H1 (cell line): ENCODE measurements at regions not wholly inside any gene's neighbourhood (a gene's known extent, or its start where the extent isn't known, plus 50 kb on each side); places are given as distances from the start of the nearest gene placed in this dataset.

ENCODE experiments used
- CTCF ChIA-PET: fragments of 300-600 bp; sonication (Branson Sonifier 250); formaldehyde crosslinking; loops from one replicate; lab custom pipeline; 2021; ENCODE audit not compliant: partially characterized antibody; lab: Charles Lee
- POLR2A ChIA-PET: fragments of 300-600 bp; sonication (Branson Sonifier 250); formaldehyde crosslinking; loops from one replicate; lab custom pipeline; 2021; ENCODE audit warnings: inconsistent platforms; ENCODE audit not compliant: partially characterized antibody; lab: Charles Lee
- DNase-seq, 2 experiments: peaks; one replicate each; pipeline versions ENCODE4 v3.0.0 to v3.0.0-alpha.2; 2010 to 2022; ENCODE audit warnings: low spot score in 2 of 2, low read depth in 1 of 2, mixed read lengths in 1 of 2
- FAIRE-seq: peaks from 2 replicates; lab custom pipeline; 2011; peaks lifted over from hg19 to GRCh38; lab: Jason Lieb, UNC
- H2AFZ ChIP-seq: 2 replicates; pipeline ENCODE4 v1.8.1; 2012; ENCODE audit warnings: low read length, inconsistent platforms
- H2AK5ac ChIP-seq: 2 replicates; pipeline ENCODE4 v1.6.1; 2013; ENCODE audit warnings: low read depth, low read length
- H2BK120ac ChIP-seq: replicated peaks from 2 replicates; pipeline ENCODE3; 2013; ENCODE audit warnings: low read depth, low read length, inconsistent platforms
- H2BK12ac ChIP-seq: 2 replicates; pipeline ENCODE4 v1.6.1; 2013; ENCODE audit warnings: low read depth, low read length
- H2BK15ac ChIP-seq: 2 replicates; pipeline ENCODE4 v1.6.1; 2013; ENCODE audit warnings: low read length
- H2BK20ac ChIP-seq: 2 replicates; pipeline ENCODE4 v1.6.1; 2013; ENCODE audit warnings: low read length
- H2BK5ac ChIP-seq: 2 replicates; pipeline ENCODE4 v1.6.1; 2013; ENCODE audit warnings: low read depth, low read length
- H3K14ac ChIP-seq: 2 replicates; pipeline ENCODE4 v1.6.1; 2013; ENCODE audit warnings: inconsistent platforms; ENCODE audit not compliant: insufficient read length
- H3K18ac ChIP-seq: 2 replicates; pipeline ENCODE4 v1.6.1; 2013; ENCODE audit warnings: low read length; ENCODE audit errors: extremely low read depth
- H3K23ac ChIP-seq: 2 replicates; pipeline ENCODE4 v1.6.1; 2013; ENCODE audit warnings: inconsistent platforms; ENCODE audit not compliant: insufficient read length
- H3K23me2 ChIP-seq: 2 replicates; pipeline ENCODE4 v1.6.1; 2013; ENCODE audit warnings: low read depth, low read length
- H3K27ac ChIP-seq: 2 replicates; pipeline ENCODE4 v1.6.1; 2011; ENCODE audit warnings: low read depth, low read length, inconsistent platforms
- H3K27me3 ChIP-seq, 4 experiments: replicated peaks in 1 of 4; 1 replicate in 1 of 4; 2 replicates in 3 of 4; pipeline versions ENCODE4 v1.6.1 to v1.8.1; 2011 to 2013; ENCODE audit warnings: low read length in 3 of 4, mild to moderate bottlenecking in 3 of 4, inconsistent platforms in 2 of 4, mixed read lengths in 2 of 4, moderate library complexity in 1 of 4; ENCODE audit not compliant: control insufficient read depth in 3 of 4, insufficient read depth in 3 of 4; ENCODE audit errors: extremely low read depth in 1 of 4
- H3K36me3 ChIP-seq, 4 experiments: 2 replicates each; pipeline versions ENCODE4 v1.6.1 to v1.8.1; 2011 to 2013; ENCODE audit warnings: mild to moderate bottlenecking in 4 of 4, low read length in 3 of 4, moderate library complexity in 2 of 4, control low read depth in 1 of 4, inconsistent platforms in 1 of 4; ENCODE audit not compliant: insufficient read depth in 4 of 4, control insufficient read depth in 2 of 4
- H3K4ac ChIP-seq: replicated peaks from 2 replicates; pipeline ENCODE3; 2013; ENCODE audit warnings: low read length, low read depth, mixed read lengths, inconsistent platforms; ENCODE audit not compliant: insufficient read length
- H3K4me1 ChIP-seq, 4 experiments: replicated peaks in 1 of 4; 1 replicate in 1 of 4; 2 replicates in 3 of 4; pipeline versions ENCODE4 v1.6.1 to v1.8.1; 2011 to 2013; ENCODE audit warnings: low read length in 3 of 4, inconsistent platforms in 2 of 4, mixed read lengths in 1 of 4; ENCODE audit not compliant: insufficient read depth in 4 of 4, control insufficient read depth in 3 of 4
- H3K4me2 ChIP-seq, 2 experiments: 2 replicates each; pipeline versions ENCODE4 v1.6.1 to v1.8.1; 2011 to 2013; ENCODE audit warnings: low read depth in 2 of 2, low read length in 2 of 2, control low read depth in 1 of 2, inconsistent platforms in 1 of 2, mild to moderate bottlenecking in 1 of 2; ENCODE audit not compliant: insufficient read depth in 1 of 2
- H3K4me3 ChIP-seq, 4 experiments: fragments of 200-600, 300-600 bp in 1 of 4; sonication (generic), shearing (Covaris generic), sonication (Bioruptor Twin) in 1 of 4; 2 replicates each; pipeline versions ENCODE4 v1.5.1 to v1.8.1; 2011 to 2016; ENCODE audit warnings: low read length in 4 of 4, low read depth in 3 of 4, control low read depth in 2 of 4, inconsistent platforms in 2 of 4, mild to moderate bottlenecking in 2 of 4, mixed read lengths in 1 of 4, moderate library complexity in 1 of 4; ENCODE audit not compliant: insufficient read depth in 2 of 4; ENCODE audit errors: extremely low read depth in 1 of 4
- H3K56ac ChIP-seq: replicated peaks from 2 replicates; pipeline ENCODE3; 2013; ENCODE audit warnings: low read depth, mild to moderate bottlenecking, mixed read lengths, low read length, inconsistent platforms; ENCODE audit not compliant: insufficient read length
- H3K79me1 ChIP-seq: 2 replicates; pipeline ENCODE4 v1.6.1; 2013; ENCODE audit warnings: low read depth, low read length, control low read depth
- H3K79me2 ChIP-seq, 2 experiments: 2 replicates each; pipeline versions ENCODE4 v1.6.1 to v1.8.1; 2012 to 2013; ENCODE audit warnings: low read length in 2 of 2, mild to moderate bottlenecking in 2 of 2, inconsistent platforms in 1 of 2; ENCODE audit not compliant: insufficient read depth in 2 of 2, control insufficient read depth in 1 of 2
- H3K9ac ChIP-seq, 4 experiments: replicated peaks in 1 of 4; 1 replicate in 1 of 4; 2 replicates in 3 of 4; pipeline versions ENCODE4 v1.6.1 to v1.8.1; 2011 to 2013; ENCODE audit warnings: low read depth in 3 of 4, low read length in 3 of 4, control low read depth in 2 of 4, mild to moderate bottlenecking in 2 of 4, moderate library complexity in 2 of 4, inconsistent platforms in 1 of 4; ENCODE audit errors: extremely low read depth in 1 of 4
- H3K9me3 ChIP-seq, 2 experiments: 2 replicates each; pipeline versions ENCODE4 v1.6.1 to v1.8.1; 2012 to 2013; ENCODE audit warnings: mild to moderate bottlenecking in 2 of 2, moderate library complexity in 2 of 2, control low read depth in 1 of 2, inconsistent platforms in 1 of 2, low read depth in 1 of 2, low read length in 1 of 2, mixed read lengths in 1 of 2; ENCODE audit not compliant: insufficient read depth in 2 of 2
- H4K20me1 ChIP-seq, 2 experiments: replicated peaks in 1 of 2; 2 replicates each; pipeline versions ENCODE3 to v1.8.1; 2011 to 2013; ENCODE audit warnings: inconsistent platforms in 2 of 2, low read length in 2 of 2, mild to moderate bottlenecking in 1 of 2; ENCODE audit not compliant: insufficient read depth in 2 of 2, control insufficient read depth in 1 of 2
- H4K5ac ChIP-seq: 2 replicates; pipeline ENCODE4 v1.6.1; 2013; ENCODE audit warnings: low read length, low read depth, mixed read lengths, inconsistent platforms; ENCODE audit not compliant: insufficient read length
- H4K8ac ChIP-seq: 2 replicates; pipeline ENCODE4 v1.8.0; 2013; ENCODE audit warnings: mild to moderate bottlenecking, moderate library complexity, low read length, inconsistent platforms; ENCODE audit not compliant: insufficient read depth; ENCODE audit errors: extremely low read depth
- H4K91ac ChIP-seq: replicated peaks from 2 replicates; pipeline ENCODE3; 2013; ENCODE audit warnings: low read length, mixed read lengths, inconsistent platforms; ENCODE audit not compliant: insufficient read length
- ASH2L ChIP-seq: fragments of 200-600, 300-600 bp; sonication (generic); IDR thresholded peaks from one replicate; pipeline ENCODE4 v1.7.1; 2017; ENCODE audit warnings: low read length
- CBX5 ChIP-seq: fragments of 300-800, 300-1000 bp; sonication (generic); IDR thresholded peaks from 2 replicates; pipeline ENCODE4 v1.7.1; 2016; ENCODE audit warnings: antibody characterized with exemption, low read length, low read depth
- GABPA ChIP-seq: IDR thresholded peaks from 2 replicates; pipeline ENCODE4 v1.6.1; 2011; ENCODE audit warnings: mild to moderate bottlenecking, low read length, moderate library complexity, borderline replicate concordance; ENCODE audit not compliant: insufficient read depth
- HDAC2 ChIP-seq, 2 experiments: fragments of 300-600 bp in 1 of 2; sonication (generic) in 1 of 2; IDR thresholded peaks; 2 replicates each; pipeline ENCODE4 v1.6.1; 2011 to 2012; ENCODE audit warnings: low read depth in 2 of 2, low read length in 2 of 2, mild to moderate bottlenecking in 2 of 2, moderate library complexity in 2 of 2, borderline replicate concordance in 1 of 2, inconsistent platforms in 1 of 2
- HDAC6 ChIP-seq: IDR thresholded peaks from one replicate; pipeline ENCODE4 v1.7.1; 2012; ENCODE audit warnings: low read depth, mild to moderate bottlenecking, inconsistent platforms, low read length, moderate library complexity
- SAP30 ChIP-seq: fragments of 300-600 bp; sonication (generic); IDR thresholded peaks from 2 replicates; pipeline ENCODE4 v1.7.1; 2012; ENCODE audit warnings: low read length, moderate library complexity, mild to moderate bottlenecking, inconsistent platforms; ENCODE audit not compliant: insufficient read depth, insufficient replicate concordance
- SP1 ChIP-seq: IDR thresholded peaks from 2 replicates; pipeline ENCODE4 v1.6.1; 2011; ENCODE audit warnings: low read depth, low read length
- WGBS, 2 experiments: shearing (Covaris generic) in 1 of 2; methylation state at CpG; one replicate each; pipeline versions ENCODE4 v1.1.6 to v1.1.7; 2013 to 2015; ENCODE audit warnings: low lambda C conversion rate in 2 of 2, mixed read lengths in 2 of 2, inconsistent platforms in 1 of 2, low coverage in 1 of 2, missing lambda C conversion rate in 1 of 2; ENCODE audit not compliant: insufficient replicate concordance in 2 of 2, insufficient coverage in 1 of 2, insufficient read length in 1 of 2; ENCODE audit errors: extremely low coverage in 1 of 2, missing lambda C conversion rate in 1 of 2; 5-methylcytosine and 5-hydroxymethylcytosine counted together
- TF ChIP-seq, protein P1 (sequence below): IDR thresholded peaks from 2 replicates; pipeline ENCODE4 v1.6.1; 2011; ENCODE audit warnings: low read depth, mild to moderate bottlenecking, low read length; ENCODE audit not compliant: insufficient read depth

GRCh38 chr2:201969938-201970785 is 63.5 kb upstream of the FZD7 start:
- H4K5ac ChIP-seq = no peak overlapping the region
- H2BK15ac ChIP-seq = peak overlapping the region; percentile 50
- DNase-seq (no peak), FAIRE-seq (no peak)
- peak overlapping the region; percentile 91; the same call in 1 of the 2 replicates for H2BK12ac ChIP-seq
- H2AK5ac ChIP-seq = 0 out of 2 replicates have a peak overlapping the region, but pooled peaks have one; percentile 82
- peaks cover 17 to 44% (median 37%) of the 10 kb centered on the region in 4 experiments for H3K4me1 ChIP-seq
- no peaks in the 10 kb centered on the region for H4K20me1 ChIP-seq
- H2BK120ac ChIP-seq = peak overlapping the region; percentile 22
- WGBS, 2 experiments = 90% methylated on average over 12 of the region's 12 CpGs; no CpG with 5 or more reads in 1 of the 2 experiments
- H3K79me2 ChIP-seq = peaks cover 11 to 43% of the 10 kb centered on the region in 2 experiments
- H3K9me3 ChIP-seq = no peaks in the 10 kb centered on the region
- H3K4me3 ChIP-seq = peak overlapping the region in 1 of 4 experiments; percentile 53; a peak in 1 of 8 replicates
- no peak overlapping the region for H2AFZ ChIP-seq
- no peak overlapping the region for H3K56ac ChIP-seq
- H3K4ac ChIP-seq = no peak overlapping the region
- H4K8ac ChIP-seq = no peak overlapping the region
- H2BK5ac ChIP-seq = no peak overlapping the region; the same call in 1 of the 2 replicates
- peak overlapping the region; percentile 86 for H4K91ac ChIP-seq
- peak overlapping the region; percentile 80 for H2BK20ac ChIP-seq
- ChIA-PET POLR2A (interaction anchor here (1.0 to 12.1 kb wide), 5 partner anchors 14 to 111 kb away, joined by 3 to 186 read pairs (median 46); no protein-coding TSS in a partner anchor), CTCF (interaction anchor here (0.6 to 1.6 kb wide), 5 partner anchors 11 to 604 kb away, joined by 3 to 4 read pairs (median 3); no protein-coding TSS in a partner anchor)
- peaks cover 10% of the 10 kb centered on the region for H3K23me2 ChIP-seq
- no peak overlapping the region for H3K14ac ChIP-seq
- H3K23ac ChIP-seq = no peak overlapping the region
- H3K36me3 ChIP-seq = peaks cover 0 to 40% (median 1%) of the 10 kb centered on the region in 4 experiments; a peak in 3 of 8 replicates
- peak overlapping the region; percentile 56 for H3K18ac ChIP-seq
- H3K27ac ChIP-seq = no peak overlapping the region
- no peak overlapping the region for H3K9ac ChIP-seq
- H3K27me3 ChIP-seq = no peaks in the 10 kb centered on the region
- peak overlapping the region in 1 of 2 experiments; percentile 76; a peak in 2 of 4 replicates for H3K4me2 ChIP-seq
- peaks cover 15% of the 10 kb centered on the region for H3K79me1 ChIP-seq
- no peak for TF ChIP-seq HDAC6
- no peak for TF ChIP-seq CBX5
- no peak for TF ChIP-seq HDAC2 (IDR thresholded peaks at IDR 0.05; ENCODE audit: borderline replicate concordance in 1 of 2, low read depth in 2 of 2, low read length in 2 of 2)
- no peak for TF ChIP-seq ASH2L
- TF ChIP-seq, protein P1, sequence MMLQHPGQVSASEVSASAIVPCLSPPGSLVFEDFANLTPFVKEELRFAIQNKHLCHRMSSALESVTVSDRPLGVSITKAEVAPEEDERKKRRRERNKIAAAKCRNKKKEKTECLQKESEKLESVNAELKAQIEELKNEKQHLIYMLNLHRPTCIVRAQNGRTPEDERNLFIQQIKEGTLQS = no peak
- no peak for TF ChIP-seq SP1
- TF ChIP-seq SAP30 = no peak
- TF ChIP-seq GABPA = no peak
